ENCODE measurements at regions not wholly inside any gene's neighbourhood (a gene's known extent, or its start where the extent isn't known, plus 50 kb on each side); places are given as distances from the start of the nearest gene placed in this dataset.

GRCh38 chr1:199746666-199747384 is 280.7 kb upstream of the NR5A2 start:
- TF ChIP-seq POLR2AphosphoS5 (IDR thresholded peaks at IDR 0.05; ENCODE audit: borderline replicate concordance, low read depth, low read length) = no peak
- TF ChIP-seq EZH2 (IDR thresholded peaks at IDR 0.05) = no peak

All from SK-N-MC (cell line).